Panc1 (cell line): ENCODE measurements at regions not wholly inside any gene's neighbourhood (a gene's known extent, or its start where the extent isn't known, plus 50 kb on each side); places are given as distances from the start of the nearest gene placed in this dataset.

Experiments used
- ATAC-seq: fragments of 200-7000 bp; cut with Tn5 transposase; 2 replicates; pipeline ENCODE4 v1.9.1; 2020; ENCODE audit warnings: mild to moderate bottlenecking, moderate library complexity
- BruUV-seq: library from RNA; stranded (reverse); fragments of 400-500 nt; replicated peaks from 2 replicates; lab custom pipeline; 2021; lab: Mats Ljungman, UMichigan
- CTCF ChIA-PET: fragments of 300-600 bp; sonication (Branson Sonifier 250); formaldehyde crosslinking; loops from one replicate; lab custom pipeline; 2022; ENCODE audit warnings: antibody characterized with exemption; lab: Charles Lee
- POLR2A ChIA-PET: fragments of 300-600 bp; sonication (Branson Sonifier 250); formaldehyde crosslinking; loops from one replicate; lab custom pipeline; 2022; ENCODE audit warnings: antibody characterized with exemption; lab: Charles Lee
- DNase-seq: peaks from one replicate; pipeline ENCODE4 v3.0.0-alpha.2; 2010; ENCODE audit warnings: low read depth, low spot score
- H3K27ac ChIP-seq: 2 replicates; pipeline ENCODE4 v1.5.1; 2011; ENCODE audit warnings: mild to moderate bottlenecking, low read length, inconsistent platforms
- H3K27me3 ChIP-seq: fragments of 200-500 bp; sonication (Bioruptor generic); 2 replicates; pipeline ENCODE4 v1.6.0; 2014; ENCODE audit warnings: low read length, inconsistent platforms; ENCODE audit not compliant: control insufficient read depth, insufficient read depth
- H3K36me3 ChIP-seq: fragments of 200-500 bp; sonication (Bioruptor generic); 2 replicates; pipeline ENCODE4 v1.5.1; 2014; ENCODE audit warnings: inconsistent platforms, mild to moderate bottlenecking, low read length, moderate library complexity; ENCODE audit not compliant: control insufficient read depth, insufficient read depth
- H3K4me1 ChIP-seq: 2 replicates; pipeline ENCODE4 v1.5.1; 2011; ENCODE audit warnings: inconsistent platforms, mild to moderate bottlenecking, low read length, moderate library complexity; ENCODE audit not compliant: control insufficient read depth, insufficient read depth
- H3K4me3 ChIP-seq, 2 experiments: 2 replicates each; pipeline ENCODE4 v1.5.1; 2011 to 2012; ENCODE audit warnings: low read depth in 2 of 2, low read length in 2 of 2, mild to moderate bottlenecking in 2 of 2, inconsistent platforms in 1 of 2, moderate library complexity in 1 of 2
- H3K9me3 ChIP-seq: fragments of 200-500 bp; sonication (Bioruptor generic); 2 replicates; pipeline ENCODE4 v1.5.1; 2014; ENCODE audit warnings: low read depth, mild to moderate bottlenecking, inconsistent platforms, low read length, moderate library complexity; ENCODE audit not compliant: control insufficient read depth, insufficient read depth
- POLR2AphosphoS5 ChIP-seq: IDR thresholded peaks from 2 replicates; pipeline ENCODE4 v1.6.1; 2012; ENCODE audit warnings: mild to moderate bottlenecking, low read depth, low read length, moderate library complexity
- REST ChIP-seq, 2 experiments: IDR thresholded peaks; 2 replicates each; pipeline ENCODE4 v1.6.1; 2011 to 2012; ENCODE audit warnings: low read depth in 2 of 2, control low read depth in 1 of 2, low read length in 1 of 2, mild to moderate bottlenecking in 1 of 2, moderate library complexity in 1 of 2; ENCODE audit not compliant: insufficient read depth in 1 of 2
- SIN3A ChIP-seq: IDR thresholded peaks from 2 replicates; pipeline ENCODE4 v1.6.1; 2012; ENCODE audit warnings: low read depth, mild to moderate bottlenecking, low read length, moderate library complexity, borderline replicate concordance; ENCODE audit not compliant: insufficient read depth
- TCF7L2 ChIP-seq: IDR thresholded peaks from 2 replicates; pipeline ENCODE4 v1.6.1; 2011; ENCODE audit warnings: mild to moderate bottlenecking, low read depth, low read length, inconsistent platforms
- in situ Hi-C: cut with HindIII; loops from 2 replicates; pipeline ENCODE4 v1.10.0; 2016; ENCODE audit warnings: low sequenced_read_pairs, low pct_unique_long_range_greater_than_20kb
- intact Hi-C: fragments of 100-400 bp; cut with micrococcal nuclease; formaldehyde crosslinking; loops from one replicate; pipeline ENCODE4 v1.10.0; 2022; ENCODE audit not compliant: unreplicated experiment
- TF ChIP-seq, protein P1 (sequence below): fragments of 450-650 bp; IDR thresholded peaks from 2 replicates; pipeline ENCODE4 v1.5.1; 2017; ENCODE audit warnings: mild to moderate bottlenecking

DNA sequence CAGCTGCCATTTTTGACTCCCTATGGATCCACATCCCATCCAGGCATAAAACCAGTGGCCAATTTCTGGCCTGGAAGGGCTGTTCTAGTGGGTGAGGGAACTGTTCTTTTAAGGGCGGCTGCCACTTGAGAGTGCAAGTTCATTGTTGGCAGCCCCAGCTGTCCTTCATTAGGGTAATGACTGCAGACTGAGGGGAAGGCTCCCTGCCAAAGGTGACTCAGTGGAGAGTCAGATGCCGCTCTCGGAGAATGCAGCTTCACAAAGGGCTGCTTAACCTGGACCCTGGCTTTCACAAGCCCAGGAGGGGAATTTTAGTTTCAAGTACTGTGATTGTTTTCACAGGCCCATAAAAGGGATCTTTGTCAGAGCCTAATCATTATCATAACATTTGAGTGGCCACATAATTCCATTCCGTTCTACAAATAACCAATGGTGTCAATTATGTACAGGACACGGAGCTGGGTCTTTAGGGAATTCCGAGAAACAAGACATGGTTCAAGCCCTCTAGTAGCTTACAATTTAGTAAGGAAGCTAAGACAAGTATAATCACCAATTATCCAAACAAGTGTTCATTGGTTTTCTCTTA is 235.7 kb downstream of the CDCA7 start:
- Histone ChIP-seq H3K4me1 (peaks cover 19% of the 10 kb centered on the region), H3K36me3 (no peaks in the 10 kb centered on the region), H3K4me3 (peak overlapping the region; percentile 11 to 12; a peak in 3 of 4 replicates), H3K9me3 (peaks cover 30% of the 10 kb centered on the region; the same call in 1 of the 2 replicates), H3K27me3 (no peaks in the 10 kb centered on the region), H3K27ac (peak overlapping the region; percentile 62)
- intact Hi-C loops: no loop called here
- DNase-seq (peak; percentile 88), ATAC-seq (peak; percentile 99)
- ChIA-PET POLR2A (interaction anchor here (0.5 kb wide), 1 partner anchor 235 kb away, joined by 6 read pairs; no protein-coding TSS in a partner anchor), CTCF (no interaction called here)
- TF ChIP-seq, protein P1, sequence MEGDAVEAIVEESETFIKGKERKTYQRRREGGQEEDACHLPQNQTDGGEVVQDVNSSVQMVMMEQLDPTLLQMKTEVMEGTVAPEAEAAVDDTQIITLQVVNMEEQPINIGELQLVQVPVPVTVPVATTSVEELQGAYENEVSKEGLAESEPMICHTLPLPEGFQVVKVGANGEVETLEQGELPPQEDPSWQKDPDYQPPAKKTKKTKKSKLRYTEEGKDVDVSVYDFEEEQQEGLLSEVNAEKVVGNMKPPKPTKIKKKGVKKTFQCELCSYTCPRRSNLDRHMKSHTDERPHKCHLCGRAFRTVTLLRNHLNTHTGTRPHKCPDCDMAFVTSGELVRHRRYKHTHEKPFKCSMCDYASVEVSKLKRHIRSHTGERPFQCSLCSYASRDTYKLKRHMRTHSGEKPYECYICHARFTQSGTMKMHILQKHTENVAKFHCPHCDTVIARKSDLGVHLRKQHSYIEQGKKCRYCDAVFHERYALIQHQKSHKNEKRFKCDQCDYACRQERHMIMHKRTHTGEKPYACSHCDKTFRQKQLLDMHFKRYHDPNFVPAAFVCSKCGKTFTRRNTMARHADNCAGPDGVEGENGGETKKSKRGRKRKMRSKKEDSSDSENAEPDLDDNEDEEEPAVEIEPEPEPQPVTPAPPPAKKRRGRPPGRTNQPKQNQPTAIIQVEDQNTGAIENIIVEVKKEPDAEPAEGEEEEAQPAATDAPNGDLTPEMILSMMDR: no peak
- TF ChIP-seq SIN3A (0 out of 2 replicates have a peak, but pooled peaks have one; percentile 38), TCF7L2 (peak; percentile 90), POLR2AphosphoS5 (peak; percentile 77), REST (IDR thresholded peaks at IDR 0.05; ENCODE audit: insufficient read depth in 1 of 2, low read depth in 2 of 2, low read length in 1 of 2) (peak in 1 of 2 experiments; percentile 28; a peak in 1 of 4 replicates)
- BruUV-seq: no TSS peak
- in situ Hi-C loops: no loop called here

GRCh38 chr2:173593109-173593508 is 238.4 kb downstream of the CDCA7 start:
- ChIA-PET CTCF (no interaction called here), POLR2A (no interaction called here)
- in situ Hi-C loops: no loop called here
- TF ChIP-seq, protein P1: no peak
- TF ChIP-seq POLR2AphosphoS5 (no peak), SIN3A (no peak), TCF7L2 (no peak), REST (IDR thresholded peaks at IDR 0.05; ENCODE audit: insufficient read depth in 1 of 2, low read depth in 2 of 2, low read length in 1 of 2) (no peak)
- Histone ChIP-seq H3K4me3 (no peak overlapping the region), H3K36me3 (no peaks in the 10 kb centered on the region), H3K27ac (peak overlapping the region; percentile 2; the same call in 1 of the 2 replicates), H3K9me3 (peaks cover 30% of the 10 kb centered on the region; the same call in 1 of the 2 replicates), H3K27me3 (no peaks in the 10 kb centered on the region), H3K4me1 (peaks cover 19% of the 10 kb centered on the region)
- ATAC-seq: no peak
- no TSS peak for BruUV-seq
- no peak for DNase-seq
- intact Hi-C loops: no loop called here
